Neuron (in vitro differentiated cells): ENCODE measurements at regions not wholly inside any gene's neighbourhood (a gene's known extent, or its start where the extent isn't known, plus 50 kb on each side); places are given as distances from the start of the nearest gene placed in this dataset.
A peak's percentile ranks its signal among the peaks of the same experiment; 100 is the strongest.

Experiments used
- H2AFZ ChIP-seq: one replicate; pipeline ENCODE4 v1.6.1; 2013; ENCODE audit warnings: low read depth, mild to moderate bottlenecking, inconsistent platforms, low read length, moderate library complexity
- H3K27me3 ChIP-seq: one replicate; pipeline ENCODE4 v1.6.1; 2013; ENCODE audit warnings: low read length; ENCODE audit not compliant: insufficient read depth
- H3K36me3 ChIP-seq: one replicate; pipeline ENCODE4 v1.6.1; 2013; ENCODE audit warnings: low read length; ENCODE audit not compliant: insufficient read depth
- H3K4me1 ChIP-seq: one replicate; pipeline ENCODE4 v1.6.1; 2013; ENCODE audit warnings: low read length; ENCODE audit not compliant: insufficient read depth
- H3K4me3 ChIP-seq: 2 replicates; pipeline ENCODE4 v1.5.1; 2013; ENCODE audit warnings: mild to moderate bottlenecking, low read length, moderate library complexity
- H3K9me3 ChIP-seq: one replicate; pipeline ENCODE4 v1.6.1; 2013; ENCODE audit warnings: low read length

GRCh38 chr4:129410115-129410514 lies 314.2 kb downstream of the C4orf33 start:
- no peak overlapping the region for H3K4me3 ChIP-seq
- no peaks in the 10 kb centered on the region for H3K27me3 ChIP-seq
- no peaks in the 10 kb centered on the region for H3K36me3 ChIP-seq
- peaks cover 3% of the 10 kb centered on the region for H3K4me1 ChIP-seq
- H2AFZ ChIP-seq = no peak overlapping the region
- H3K9me3 ChIP-seq = no peaks in the 10 kb centered on the region

DNA sequence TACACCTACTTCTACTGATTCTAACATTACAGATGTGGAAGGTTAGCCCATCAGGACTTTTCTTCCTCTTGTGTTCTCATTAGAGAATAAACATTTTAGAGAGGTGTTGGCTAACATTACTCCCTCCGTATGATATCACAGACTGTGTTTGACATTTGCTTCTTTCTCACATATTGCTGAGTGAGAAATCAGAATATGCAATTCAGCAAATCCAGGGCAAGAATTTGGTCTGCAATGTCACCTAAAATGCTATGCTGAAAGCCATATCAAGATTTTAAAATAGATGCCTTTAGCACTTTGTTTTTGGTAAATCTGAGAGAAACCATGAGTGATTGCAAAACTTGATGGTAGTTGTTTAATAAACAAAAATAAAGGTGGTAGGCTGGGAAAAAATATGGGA lies 319.1 kb downstream of the C4orf33 start:
- Histone ChIP-seq H2AFZ (no peak overlapping the region), H3K36me3 (no peaks in the 10 kb centered on the region), H3K4me3 (no peak overlapping the region), H3K9me3 (no peaks in the 10 kb centered on the region), H3K27me3 (no peaks in the 10 kb centered on the region), H3K4me1 (no peaks in the 10 kb centered on the region)

DNA sequence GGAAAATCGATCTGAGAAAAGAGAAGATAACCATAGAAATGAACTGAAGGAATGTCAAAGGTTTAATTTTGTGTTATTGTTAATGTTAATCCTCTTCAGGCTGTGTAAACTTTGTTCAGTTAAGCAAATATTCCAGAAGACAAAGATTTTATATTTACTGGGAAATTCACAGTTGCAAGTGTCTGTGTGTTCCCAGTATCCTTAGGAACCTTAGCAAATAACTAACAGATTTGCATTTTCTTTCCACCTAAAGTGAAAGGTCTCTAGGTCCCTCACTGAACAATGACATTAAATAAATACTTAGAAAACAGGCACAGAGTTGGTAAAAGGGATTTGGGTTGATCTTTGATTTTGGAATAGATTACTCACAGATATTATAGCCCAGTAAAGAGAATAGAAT lies 324.7 kb downstream of the C4orf33 start:
- Histone ChIP-seq H3K9me3 (no peaks in the 10 kb centered on the region), H3K4me1 (no peaks in the 10 kb centered on the region), H3K36me3 (no peaks in the 10 kb centered on the region), H3K27me3 (no peaks in the 10 kb centered on the region), H3K4me3 (no peak overlapping the region), H2AFZ (no peak overlapping the region)

DNA sequence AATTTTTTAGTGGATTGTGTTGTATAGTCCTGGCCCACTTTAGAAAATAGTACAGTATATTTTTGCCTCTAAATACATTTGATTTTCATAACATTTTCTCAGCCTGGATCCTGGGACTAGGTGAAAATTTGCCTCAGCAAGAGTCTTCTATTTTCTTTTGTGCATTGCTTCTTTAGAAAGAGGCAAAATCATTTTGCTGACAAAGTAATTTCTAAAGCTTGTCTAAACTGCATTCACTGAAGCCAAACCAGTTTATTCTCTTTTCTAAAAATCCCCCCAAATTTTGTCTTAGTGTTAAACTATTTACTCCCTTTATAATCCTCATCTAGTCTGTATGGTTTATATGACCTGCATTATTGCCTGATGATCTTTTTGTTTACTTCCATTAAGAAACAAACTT lies 326.3 kb downstream of the C4orf33 start:
- Histone ChIP-seq H3K27me3 (no peaks in the 10 kb centered on the region), H3K9me3 (no peaks in the 10 kb centered on the region), H3K4me3 (no peak overlapping the region), H2AFZ (no peak overlapping the region), H3K4me1 (no peaks in the 10 kb centered on the region), H3K36me3 (no peaks in the 10 kb centered on the region)

GRCh38 chr4:129428454-129428853 lies 332.5 kb downstream of the C4orf33 start:
- H3K27me3 ChIP-seq = no peaks in the 10 kb centered on the region
- no peak overlapping the region for H3K4me3 ChIP-seq
- no peak overlapping the region for H2AFZ ChIP-seq
- no peaks in the 10 kb centered on the region for H3K9me3 ChIP-seq
- no peaks in the 10 kb centered on the region for H3K4me1 ChIP-seq
- H3K36me3 ChIP-seq = no peaks in the 10 kb centered on the region

DNA sequence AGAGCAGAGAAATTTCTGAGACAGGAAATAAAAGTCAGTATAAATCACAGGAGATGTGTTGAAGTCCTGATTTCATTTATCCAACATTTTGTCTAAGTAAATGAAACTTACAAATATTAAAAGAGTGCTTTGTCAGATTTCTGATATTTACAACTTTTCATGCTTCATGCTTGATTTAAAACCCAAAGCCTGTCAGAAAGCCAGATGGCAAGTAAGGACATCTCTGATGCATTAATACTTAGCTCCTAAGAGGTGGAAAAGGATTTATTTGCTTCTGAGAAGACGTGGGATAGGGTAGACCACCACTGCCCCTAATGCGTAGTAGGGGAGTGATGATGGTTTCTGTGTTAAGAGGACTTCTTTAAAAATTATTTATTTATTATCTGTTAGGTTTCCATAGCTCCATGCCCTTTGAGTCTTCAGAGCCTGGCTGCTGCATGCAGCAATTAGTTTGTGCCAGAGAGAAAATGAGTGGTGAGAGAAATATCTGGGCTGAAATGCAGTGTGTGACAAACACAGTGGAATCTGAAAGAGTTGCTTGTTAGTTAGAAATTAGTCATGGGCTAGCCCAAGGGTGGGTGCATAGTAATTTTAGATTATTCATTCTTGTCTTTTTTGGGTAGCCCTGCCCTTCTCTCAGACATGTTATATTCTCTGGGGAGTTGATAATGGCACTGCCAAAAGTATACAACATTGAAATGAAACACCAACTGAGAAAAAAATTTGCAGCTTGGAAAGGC lies 333.8 kb downstream of the C4orf33 start:
- Histone ChIP-seq H3K36me3 (no peaks in the 10 kb centered on the region), H3K27me3 (no peaks in the 10 kb centered on the region), H3K9me3 (no peaks in the 10 kb centered on the region), H3K4me3 (no peak overlapping the region), H2AFZ (no peak overlapping the region), H3K4me1 (no peaks in the 10 kb centered on the region)

DNA sequence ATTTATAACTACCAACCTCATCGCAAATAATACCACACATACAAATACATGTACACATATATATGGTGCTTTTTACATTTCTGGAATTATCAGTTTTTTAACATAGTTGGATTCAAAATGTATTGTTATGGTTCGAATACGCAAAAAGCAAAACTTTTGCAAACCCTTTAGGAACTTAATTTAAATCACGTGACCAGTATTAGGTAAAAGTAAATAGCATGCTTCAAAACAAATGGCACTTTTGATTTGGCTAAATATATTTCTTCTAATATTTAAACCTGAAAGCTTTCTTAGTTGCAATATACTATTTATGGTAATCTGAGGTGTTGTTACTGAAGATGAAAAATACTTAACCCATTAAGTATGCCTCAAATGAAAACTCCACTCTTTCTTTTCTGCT lies 341.4 kb downstream of the C4orf33 start:
- no peak overlapping the region for H2AFZ ChIP-seq
- H3K4me3 ChIP-seq = no peak overlapping the region
- no peaks in the 10 kb centered on the region for H3K4me1 ChIP-seq
- H3K9me3 ChIP-seq = no peaks in the 10 kb centered on the region
- H3K36me3 ChIP-seq = no peaks in the 10 kb centered on the region
- H3K27me3 ChIP-seq = no peaks in the 10 kb centered on the region

DNA sequence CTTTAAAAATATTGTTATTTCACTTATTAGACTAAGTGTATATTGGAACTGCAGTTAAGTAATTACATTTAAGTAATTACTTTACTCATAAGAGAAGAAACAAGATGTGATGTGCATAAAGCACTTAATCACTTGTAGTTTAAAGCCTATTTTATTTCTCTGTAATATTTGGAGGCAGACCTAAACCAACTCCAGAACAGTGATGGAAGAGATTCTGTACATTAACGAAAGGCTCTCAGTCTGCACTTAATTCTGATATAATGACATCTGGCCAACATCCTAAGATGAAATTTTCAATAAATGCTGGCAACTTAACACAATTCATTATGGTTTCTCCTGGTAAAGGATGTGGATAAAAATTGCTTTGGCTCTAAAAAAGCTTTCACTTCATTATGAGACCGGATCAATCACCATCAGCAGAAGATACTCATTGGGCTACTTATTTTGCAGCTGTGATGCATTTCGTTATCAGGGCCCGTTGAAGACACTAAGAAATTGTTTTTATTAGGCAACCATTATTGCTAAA lies 342.6 kb downstream of the C4orf33 start:
- H3K36me3 ChIP-seq = no peaks in the 10 kb centered on the region
- H3K4me1 ChIP-seq = no peaks in the 10 kb centered on the region
- H3K4me3 ChIP-seq = no peak overlapping the region
- H3K9me3 ChIP-seq = no peaks in the 10 kb centered on the region
- no peak overlapping the region for H2AFZ ChIP-seq
- no peaks in the 10 kb centered on the region for H3K27me3 ChIP-seq

GRCh38 chr4:129446074-129446473 lies 350.1 kb downstream of the C4orf33 start:
- Histone ChIP-seq H3K4me3 (no peak overlapping the region), H2AFZ (peak overlapping the region; percentile 22), H3K27me3 (no peaks in the 10 kb centered on the region), H3K9me3 (no peaks in the 10 kb centered on the region), H3K4me1 (no peaks in the 10 kb centered on the region), H3K36me3 (no peaks in the 10 kb centered on the region)

DNA sequence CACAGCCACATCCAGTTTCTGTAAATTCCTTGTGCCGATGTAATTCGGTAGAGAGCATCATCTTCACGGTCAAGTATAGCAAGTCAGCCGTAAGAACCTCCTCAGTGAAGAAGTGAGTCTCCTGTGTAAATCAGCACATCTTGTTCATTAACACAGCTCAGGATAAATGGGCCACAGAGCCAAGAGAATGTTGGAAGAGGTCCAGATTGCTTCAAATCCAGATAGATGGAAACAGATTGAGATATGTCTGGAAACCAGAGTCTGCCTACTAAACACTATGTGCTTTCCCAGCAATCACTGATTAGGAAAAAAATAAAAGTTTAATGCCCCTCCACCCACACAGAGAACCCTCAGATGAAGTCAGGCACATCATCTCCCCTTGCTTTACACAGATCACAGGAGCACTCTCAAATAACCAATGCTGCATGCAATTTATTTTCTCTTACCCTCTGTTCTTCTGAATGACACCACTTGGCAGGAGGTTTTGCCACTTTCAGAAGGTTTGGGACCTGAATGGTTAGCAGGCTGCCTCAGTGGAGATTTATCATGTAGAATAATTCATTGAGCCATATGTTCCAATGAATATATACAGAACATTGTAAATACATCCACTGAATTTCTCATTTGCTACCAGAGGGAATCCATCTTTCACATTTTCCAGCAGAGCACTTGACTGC lies 357.7 kb downstream of the C4orf33 start:
- no peaks in the 10 kb centered on the region for H3K36me3 ChIP-seq
- no peaks in the 10 kb centered on the region for H3K9me3 ChIP-seq
- H3K4me3 ChIP-seq = no peak overlapping the region
- H3K27me3 ChIP-seq = no peaks in the 10 kb centered on the region
- H3K4me1 ChIP-seq = no peaks in the 10 kb centered on the region
- H2AFZ ChIP-seq = no peak overlapping the region

DNA sequence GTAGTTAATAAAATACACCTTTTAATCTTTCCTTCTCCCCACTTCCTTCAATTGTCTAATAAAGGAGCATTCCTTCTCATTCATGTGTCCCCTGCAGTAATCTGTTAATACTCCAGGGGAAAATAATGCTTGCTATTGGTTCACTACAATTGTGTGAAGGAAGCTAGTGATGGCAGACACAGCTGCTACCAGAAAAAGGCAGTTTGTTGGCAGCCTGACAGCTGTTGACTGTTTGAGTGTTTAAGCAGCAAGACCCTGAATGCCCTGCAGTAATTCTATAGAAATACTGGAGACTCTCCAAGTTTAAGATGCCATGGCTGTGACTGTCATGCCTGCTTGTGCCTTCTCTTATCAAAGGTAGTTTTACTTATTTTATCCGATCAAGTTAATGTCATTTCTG lies 359.5 kb downstream of the C4orf33 start:
- H3K9me3 ChIP-seq = no peaks in the 10 kb centered on the region
- H3K36me3 ChIP-seq = no peaks in the 10 kb centered on the region
- no peaks in the 10 kb centered on the region for H3K27me3 ChIP-seq
- H3K4me1 ChIP-seq = no peaks in the 10 kb centered on the region
- no peak overlapping the region for H2AFZ ChIP-seq
- H3K4me3 ChIP-seq = no peak overlapping the region

- H3K36me3 ChIP-seq = no peaks in the 10 kb centered on the region
- no peak overlapping the region for H3K4me3 ChIP-seq
Measured at GRCh38 chr4:129468624-129469023, 372.7 kb downstream of the C4orf33 start.

GRCh38 chr4:129474698-129475097 lies 378.7 kb downstream of the C4orf33 start:
- H3K4me1 ChIP-seq = no peaks in the 10 kb centered on the region
- H3K27me3 ChIP-seq = no peaks in the 10 kb centered on the region
- H2AFZ ChIP-seq = no peak overlapping the region
- no peak overlapping the region for H3K4me3 ChIP-seq
- H3K9me3 ChIP-seq = no peaks in the 10 kb centered on the region
- H3K36me3 ChIP-seq = no peaks in the 10 kb centered on the region

More at GRCh38 chr4:129468624-129469023, 372.7 kb downstream of the C4orf33 start:
- Histone ChIP-seq H3K27me3 (no peaks in the 10 kb centered on the region), H3K9me3 (no peaks in the 10 kb centered on the region), H2AFZ (no peak overlapping the region), H3K4me1 (peaks cover 7% of the 10 kb centered on the region)
